ENCODE measurements at regions not wholly inside any gene's neighbourhood (a gene's known extent, or its start where the extent isn't known, plus 50 kb on each side); places are given as distances from the start of the nearest gene placed in this dataset.
A peak's percentile ranks its signal among the peaks of the same experiment; 100 is the strongest.

DNA sequence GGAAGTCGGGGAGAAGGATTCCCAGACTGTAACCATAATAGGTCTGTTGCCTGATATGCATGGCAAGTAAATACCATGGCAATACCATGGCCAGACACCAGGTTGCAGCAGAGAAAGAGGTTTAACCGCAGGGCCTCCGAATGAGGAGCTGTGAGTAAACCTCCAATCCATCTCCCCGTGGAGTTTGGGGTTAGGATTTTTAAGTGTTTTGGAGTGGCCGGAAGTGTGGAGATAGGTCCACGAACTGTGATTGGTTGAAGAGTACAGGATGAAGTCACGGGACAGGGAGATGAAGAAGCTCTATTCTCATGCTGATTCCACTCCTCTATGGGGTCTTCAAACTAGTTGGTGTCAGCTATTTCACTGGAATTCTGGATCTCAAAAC is 127.9 kb downstream of the ST8SIA2 start:
- no peak overlapping the region for H3K4me2 ChIP-seq (ENCODE audit: low read length)
- H2AFZ ChIP-seq, result peak overlapping the region; percentile 38
- H3K9ac ChIP-seq, result no peak overlapping the region
- TF ChIP-seq, protein P1, sequence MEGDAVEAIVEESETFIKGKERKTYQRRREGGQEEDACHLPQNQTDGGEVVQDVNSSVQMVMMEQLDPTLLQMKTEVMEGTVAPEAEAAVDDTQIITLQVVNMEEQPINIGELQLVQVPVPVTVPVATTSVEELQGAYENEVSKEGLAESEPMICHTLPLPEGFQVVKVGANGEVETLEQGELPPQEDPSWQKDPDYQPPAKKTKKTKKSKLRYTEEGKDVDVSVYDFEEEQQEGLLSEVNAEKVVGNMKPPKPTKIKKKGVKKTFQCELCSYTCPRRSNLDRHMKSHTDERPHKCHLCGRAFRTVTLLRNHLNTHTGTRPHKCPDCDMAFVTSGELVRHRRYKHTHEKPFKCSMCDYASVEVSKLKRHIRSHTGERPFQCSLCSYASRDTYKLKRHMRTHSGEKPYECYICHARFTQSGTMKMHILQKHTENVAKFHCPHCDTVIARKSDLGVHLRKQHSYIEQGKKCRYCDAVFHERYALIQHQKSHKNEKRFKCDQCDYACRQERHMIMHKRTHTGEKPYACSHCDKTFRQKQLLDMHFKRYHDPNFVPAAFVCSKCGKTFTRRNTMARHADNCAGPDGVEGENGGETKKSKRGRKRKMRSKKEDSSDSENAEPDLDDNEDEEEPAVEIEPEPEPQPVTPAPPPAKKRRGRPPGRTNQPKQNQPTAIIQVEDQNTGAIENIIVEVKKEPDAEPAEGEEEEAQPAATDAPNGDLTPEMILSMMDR (IDR thresholded peaks at IDR 0.05), result peak; percentile 60
- no peaks in the 10 kb centered on the region for H3K9me3 ChIP-seq (ENCODE audit: control insufficient read depth, low read length)
- no peak overlapping the region for H3K4me3 ChIP-seq (ENCODE audit: low read depth, low read length)
- no peaks in the 10 kb centered on the region for H3K36me3 ChIP-seq (ENCODE audit: control insufficient read depth, insufficient read depth, low read length)
- H3K79me2 ChIP-seq, result no peaks in the 10 kb centered on the region
- no peaks in the 10 kb centered on the region for H3K4me1 ChIP-seq
- H3K27ac ChIP-seq, result no peak overlapping the region
- no peaks in the 10 kb centered on the region for H3K27me3 ChIP-seq (ENCODE audit: control insufficient read depth, insufficient read depth, low read length)

DNA sequence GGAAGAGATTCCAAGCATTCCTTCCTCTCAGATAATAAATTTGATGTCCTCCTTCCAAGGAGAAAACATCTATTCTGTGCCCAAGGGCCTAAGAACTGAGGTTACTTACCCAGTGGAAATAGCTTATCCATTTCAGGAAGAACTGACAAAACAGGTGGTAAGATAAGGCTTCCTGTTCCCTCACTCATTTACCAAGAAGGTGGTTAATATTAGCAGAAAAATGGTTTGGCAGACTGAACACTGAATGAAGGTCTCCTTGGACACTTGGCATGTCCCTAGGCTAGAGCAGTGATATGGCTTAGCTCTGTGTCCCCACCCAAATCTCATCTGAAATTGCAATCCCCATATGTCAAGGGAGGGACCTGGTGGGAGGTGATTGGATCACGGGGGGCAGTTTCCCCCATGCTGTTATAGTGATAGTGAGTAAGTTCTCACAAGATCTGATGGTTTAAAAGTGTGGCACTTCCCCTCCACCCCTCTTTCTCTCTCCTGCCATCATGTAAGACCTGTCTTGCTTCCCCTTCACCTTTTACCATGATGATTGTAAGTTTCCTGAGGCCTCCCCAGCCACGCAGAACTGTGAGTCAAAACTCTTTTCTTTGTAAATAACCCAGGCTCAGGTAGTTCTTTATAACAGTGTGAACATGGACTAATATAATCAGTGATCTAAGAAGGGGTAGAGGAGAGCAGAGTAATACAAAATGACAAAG is 127.4 kb downstream of the ST8SIA2 start:
- Histone ChIP-seq H3K9me3 (ENCODE audit: control insufficient read depth, low read length) (no peaks in the 10 kb centered on the region), H3K4me1 (no peaks in the 10 kb centered on the region), H3K27ac (no peak overlapping the region), H2AFZ (no peak overlapping the region), H3K9ac (no peak overlapping the region), H3K4me2 (ENCODE audit: low read length) (no peak overlapping the region), H3K4me3 (ENCODE audit: low read depth, low read length) (no peak overlapping the region), H3K79me2 (no peaks in the 10 kb centered on the region), H3K36me3 (ENCODE audit: control insufficient read depth, insufficient read depth, low read length) (no peaks in the 10 kb centered on the region), H3K27me3 (ENCODE audit: control insufficient read depth, insufficient read depth, low read length) (no peaks in the 10 kb centered on the region)
- TF ChIP-seq, protein P1 (IDR thresholded peaks at IDR 0.05), result no peak

DNA sequence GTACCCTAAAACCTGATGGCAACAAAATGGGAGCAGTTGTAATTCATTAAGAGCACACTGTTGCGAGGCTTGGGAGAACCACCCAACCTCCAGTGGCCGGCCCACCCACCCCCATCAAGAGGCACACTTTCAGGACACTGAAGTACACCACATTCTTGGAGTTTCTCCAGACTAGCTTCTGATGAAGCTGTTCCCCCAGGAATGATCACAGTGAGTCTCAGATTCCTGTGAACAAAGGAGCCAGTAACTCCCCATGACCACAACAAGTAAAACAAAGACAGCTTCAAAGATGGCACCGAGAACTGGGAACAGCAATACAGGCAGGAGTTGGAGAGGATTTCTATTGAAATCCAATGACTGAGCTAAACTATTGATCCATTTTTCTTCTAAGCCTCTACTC is 126.0 kb downstream of the ST8SIA2 start:
- Histone ChIP-seq H3K9ac (no peak overlapping the region), H3K9me3 (ENCODE audit: control insufficient read depth, low read length) (no peaks in the 10 kb centered on the region), H3K27me3 (ENCODE audit: control insufficient read depth, insufficient read depth, low read length) (no peaks in the 10 kb centered on the region), H3K27ac (no peak overlapping the region), H3K4me1 (no peaks in the 10 kb centered on the region), H3K79me2 (no peaks in the 10 kb centered on the region), H3K36me3 (ENCODE audit: control insufficient read depth, insufficient read depth, low read length) (no peaks in the 10 kb centered on the region), H3K4me3 (ENCODE audit: low read depth, low read length) (no peak overlapping the region), H2AFZ (no peak overlapping the region), H3K4me2 (ENCODE audit: low read length) (no peak overlapping the region)
- TF ChIP-seq, protein P1 (IDR thresholded peaks at IDR 0.05), result no peak
